HEK293T (cell line): ENCODE measurements at regions not wholly inside any gene's neighbourhood (a gene's known extent, or its start where the extent isn't known, plus 50 kb on each side); places are given as distances from the start of the nearest gene placed in this dataset.

ENCODE experiments used
- ARNT ChIP-seq: fragments of 450-650 bp; IDR thresholded peaks from 2 replicates; pipeline ENCODE4 v1.6.1; 2017; ENCODE audit warnings: mild to moderate bottlenecking
- BHLHE40 ChIP-seq: fragments of 450-650 bp; IDR thresholded peaks from 2 replicates; pipeline ENCODE4 v1.6.1; 2016; ENCODE audit warnings: mild to moderate bottlenecking, moderate library complexity, borderline replicate concordance
- FOXM1 ChIP-seq: fragments of 450-650 bp; IDR thresholded peaks from 2 replicates; pipeline ENCODE4 v1.6.1; 2017; ENCODE audit warnings: mild to moderate bottlenecking, borderline replicate concordance
- NFRKB ChIP-seq: fragments of 450-650 bp; IDR thresholded peaks from 2 replicates; pipeline ENCODE4 v1.6.1; 2016; ENCODE audit warnings: mild to moderate bottlenecking, moderate library complexity
- SP1 ChIP-seq: fragments of 450-650 bp; IDR thresholded peaks from 2 replicates; pipeline ENCODE4 v1.6.1; 2017
- SUZ12 ChIP-seq: fragments of 450-650 bp; IDR thresholded peaks from 2 replicates; pipeline ENCODE4 v1.6.1; 2016; ENCODE audit warnings: mild to moderate bottlenecking
- ZNF384 ChIP-seq: fragments of 450-650 bp; IDR thresholded peaks from 2 replicates; pipeline ENCODE4 v1.6.1; 2016

DNA sequence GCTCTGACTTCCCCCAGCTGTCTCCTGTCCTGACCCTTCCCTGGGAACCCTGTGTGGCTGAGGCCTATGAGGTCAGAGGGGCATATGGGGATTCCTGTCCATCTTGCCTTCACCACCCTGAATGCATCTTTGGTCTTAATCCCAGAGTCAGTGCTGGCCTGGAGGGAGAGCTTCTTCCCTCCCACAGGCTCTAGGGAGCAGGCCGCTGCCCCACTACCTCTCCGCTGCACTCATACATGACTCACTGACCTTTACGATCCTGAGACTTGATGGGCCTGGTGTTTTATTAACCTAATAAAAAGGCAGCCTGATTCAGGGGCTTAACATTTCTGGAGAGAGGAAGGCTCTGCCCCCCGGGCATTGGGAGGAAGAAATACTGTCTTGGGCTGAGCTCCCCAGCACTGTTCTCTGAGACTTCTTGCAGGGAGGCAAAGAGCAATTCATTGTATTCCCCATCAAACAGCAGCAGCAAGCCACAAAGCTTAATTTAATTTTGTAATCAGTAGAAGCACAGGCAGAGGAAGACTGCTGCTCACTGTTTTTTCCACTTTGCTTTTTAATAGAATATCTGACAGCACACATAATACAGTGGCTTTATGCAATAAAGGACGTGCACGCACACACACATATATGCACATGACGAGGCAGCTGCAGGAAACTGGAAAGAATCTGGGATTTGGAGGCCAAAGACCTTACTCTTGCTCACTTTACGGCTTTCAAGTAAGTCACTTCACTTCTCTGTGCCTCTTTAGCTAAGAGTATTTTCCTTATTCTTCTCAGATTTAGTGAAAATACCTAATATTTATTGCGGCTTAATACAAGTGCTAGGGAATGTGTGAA is 89.2 kb upstream of the GRIK3 start:
- TF ChIP-seq SP1 = no peak
- TF ChIP-seq NFRKB = no peak
- TF ChIP-seq SUZ12 = no peak
- no peak for TF ChIP-seq ARNT
- no peak for TF ChIP-seq FOXM1
- TF ChIP-seq BHLHE40 = no peak
- TF ChIP-seq ZNF384 = no peak
